ENCODE measurements at regions not wholly inside any gene's neighbourhood (a gene's known extent, or its start where the extent isn't known, plus 50 kb on each side); places are given as distances from the start of the nearest gene placed in this dataset.
"Not testable (repeated sequence)": the region's sequence is repeated elsewhere in the genome, so short reads cannot be mapped to it uniquely, and the experiment has no call there.

GRCh38 chr1:761791-762190 is 75.3 kb upstream of the OR4F16 start:
- H3K36me3 ChIP-seq (ENCODE audit: low read depth); H3K4me1 ChIP-seq (ENCODE audit: low read depth); H3K9me3 ChIP-seq; DNase-seq; ATAC-seq; intact Hi-C loops (cut with DNase I, micrococcal nuclease); H3K4me3 ChIP-seq: not testable (repeated sequence)

- H3K36me3 ChIP-seq (ENCODE audit: low read depth); H3K4me3 ChIP-seq; H3K4me1 ChIP-seq (ENCODE audit: low read depth); ATAC-seq; H3K9me3 ChIP-seq; DNase-seq; intact Hi-C loops (cut with DNase I, micrococcal nuclease): not testable (repeated sequence)
These were observed 85.0 kb upstream of the OR4F16 start for GRCh38 chr1:771449-771848.

GRCh38 chr1:777480-778180 is 91.2 kb upstream of the OR4F16 start:
- H3K36me3 ChIP-seq (ENCODE audit: low read depth); H3K9me3 ChIP-seq; H3K4me3 ChIP-seq; ATAC-seq; H3K4me1 ChIP-seq (ENCODE audit: low read depth); intact Hi-C loops (cut with DNase I, micrococcal nuclease): not testable (repeated sequence)
- peak; percentile 21 to 42 (median 33) for DNase-seq

- H3K9me3 ChIP-seq; H3K36me3 ChIP-seq (ENCODE audit: low read depth); intact Hi-C loops (cut with DNase I, micrococcal nuclease); H3K4me1 ChIP-seq (ENCODE audit: low read depth): not testable (repeated sequence)
- DNase-seq, result peak; percentile 99 to 100 (median 99)
- H3K4me3 ChIP-seq, result peak overlapping the region; percentile 46
- peak; percentile 100 for ATAC-seq
These were observed 92.2 kb upstream of the OR4F16 start for GRCh38 chr1:778451-779278.

GRCh38 chr1:779621-780020 is 93.2 kb upstream of the OR4F16 start:
- H3K9me3 ChIP-seq; H3K36me3 ChIP-seq (ENCODE audit: low read depth); ATAC-seq; intact Hi-C loops (cut with DNase I, micrococcal nuclease); H3K4me3 ChIP-seq; H3K4me1 ChIP-seq (ENCODE audit: low read depth): not testable (repeated sequence)
- peak; percentile 37 to 50 (median 39) for DNase-seq

GRCh38 chr1:788835-789234 is 102.4 kb upstream of the OR4F16 start:
- no peak overlapping the region for H3K4me3 ChIP-seq
- ATAC-seq (no peak), DNase-seq (no peak)
- H3K36me3 ChIP-seq (ENCODE audit: low read depth), result no peaks in the 10 kb centered on the region
- H3K9me3 ChIP-seq, result peaks cover 15% of the 10 kb centered on the region
- intact Hi-C loops (cut with DNase I, micrococcal nuclease), result no loop called here
- TF ChIP-seq CTCF (IDR thresholded peaks at IDR 0.05), result no peak
- no peaks in the 10 kb centered on the region for H3K4me1 ChIP-seq (ENCODE audit: low read depth)

GRCh38 chr1:789606-790005 is 103.2 kb upstream of the OR4F16 start:
- H3K36me3 ChIP-seq (ENCODE audit: low read depth); intact Hi-C loops (cut with DNase I, micrococcal nuclease); H3K4me1 ChIP-seq (ENCODE audit: low read depth); ATAC-seq; DNase-seq; H3K4me3 ChIP-seq: not testable (repeated sequence)
- peaks cover 15% of the 10 kb centered on the region for H3K9me3 ChIP-seq

GRCh38 chr1:790388-790930 is 104.0 kb upstream of the OR4F16 start:
- H3K4me1 ChIP-seq (ENCODE audit: low read depth); intact Hi-C loops (cut with DNase I, micrococcal nuclease); H3K4me3 ChIP-seq; ATAC-seq; H3K36me3 ChIP-seq (ENCODE audit: low read depth); DNase-seq: not testable (repeated sequence)
- peaks cover 15% of the 10 kb centered on the region for H3K9me3 ChIP-seq

GRCh38 chr1:794310-794709 is 107.9 kb upstream of the OR4F16 start:
- ATAC-seq; intact Hi-C loops (cut with DNase I, micrococcal nuclease); H3K4me3 ChIP-seq: not testable (repeated sequence)

GRCh38 chr1:794918-795584 is 108.6 kb upstream of the OR4F16 start:
- ATAC-seq; H3K9me3 ChIP-seq; H3K4me1 ChIP-seq (ENCODE audit: low read depth); intact Hi-C loops (cut with DNase I, micrococcal nuclease); H3K36me3 ChIP-seq (ENCODE audit: low read depth); DNase-seq; H3K4me3 ChIP-seq: not testable (repeated sequence)

More at GRCh38 chr1:794310-794709, 107.9 kb upstream of the OR4F16 start:
- not testable (repeated sequence) for H3K9me3 ChIP-seq; H3K4me1 ChIP-seq (ENCODE audit: low read depth); DNase-seq; H3K36me3 ChIP-seq (ENCODE audit: low read depth)

GRCh38 chr1:797649-798048 is 111.2 kb upstream of the OR4F16 start:
- H3K4me1 ChIP-seq (ENCODE audit: low read depth); H3K4me3 ChIP-seq; H3K9me3 ChIP-seq; intact Hi-C loops (cut with DNase I, micrococcal nuclease); H3K36me3 ChIP-seq (ENCODE audit: low read depth); DNase-seq; ATAC-seq: not testable (repeated sequence)

GRCh38 chr1:800397-800796 is 113.9 kb upstream of the OR4F16 start:
- ATAC-seq; intact Hi-C loops (cut with DNase I, micrococcal nuclease); H3K4me3 ChIP-seq; H3K9me3 ChIP-seq; H3K4me1 ChIP-seq (ENCODE audit: low read depth); H3K36me3 ChIP-seq (ENCODE audit: low read depth); DNase-seq: not testable (repeated sequence)
